Peyer's patch (tissue), 4 donors: ENCODE measurements at regions not wholly inside any gene's neighbourhood (a gene's known extent, or its start where the extent isn't known, plus 50 kb on each side); places are given as distances from the start of the nearest gene placed in this dataset.

ENCODE experiments used
- CTCF ChIP-seq, 6 experiments: fragments of 450-650 bp in 4 of 6; fragments of 200-600 bp in 2 of 6; sonication (generic) in 1 of 6; IDR thresholded peaks; one replicate each; pipeline ENCODE4 v1.5.1; 2017 to 2019; ENCODE audit warnings: antibody characterized with exemption in 6 of 6, mild to moderate bottlenecking in 3 of 6, moderate library complexity in 1 of 6
- POLR2A ChIP-seq, 2 donors: fragments of 450-650 bp; IDR thresholded peaks; one replicate each; pipeline ENCODE4 v1.5.1; 2017; ENCODE audit warnings: antibody characterized with exemption in 2 of 2, mild to moderate bottlenecking in 2 of 2, moderate library complexity in 2 of 2

- TF ChIP-seq CTCF (IDR thresholded peaks at IDR 0.05) (no peak), POLR2A (IDR thresholded peaks at IDR 0.05) (no peak)
Measured at GRCh38 chr21:14858311-14858710, 206.5 kb downstream of the NRIP1 start.
